ENCODE measurements at regions not wholly inside any gene's neighbourhood (a gene's known extent, or its start where the extent isn't known, plus 50 kb on each side); places are given as distances from the start of the nearest gene placed in this dataset.

DNA sequence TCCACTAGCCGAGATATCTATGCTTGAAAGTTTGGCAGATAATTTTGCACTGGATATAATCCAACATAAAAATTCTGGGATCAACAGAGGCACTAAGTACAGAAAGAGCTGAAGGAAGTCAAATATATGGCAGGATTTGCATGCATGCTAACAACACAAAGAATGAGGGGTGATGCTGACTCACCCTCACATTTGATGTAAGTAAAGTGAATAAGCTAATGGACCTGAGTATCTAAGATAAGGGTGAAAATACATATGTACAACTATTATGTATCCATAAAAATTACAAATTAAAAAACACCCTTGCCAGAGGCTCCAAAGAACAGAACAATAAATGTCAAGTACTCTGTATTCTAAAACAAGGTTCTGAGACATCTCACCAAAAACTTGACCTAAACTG is 63.8 kb upstream of the PRDX4 start (continued):
- TF ChIP-seq SUZ12 (IDR thresholded peaks at IDR 0.05; ENCODE audit: low read length) (no peak), CHD7 (IDR thresholded peaks at IDR 0.05; ENCODE audit: insufficient replicate concordance, low read length) (no peak)
